T-helper 1 cell treated with Interleukin-12 subunit alpha and Interleukin-12 subunit beta and Interleukin-4 antibody, amounts not matched to agents 30 ng/mL and 1 ng/mL, for 36 hours (primary cell): ENCODE measurements at regions not wholly inside any gene's neighbourhood (a gene's known extent, or its start where the extent isn't known, plus 50 kb on each side); places are given as distances from the start of the nearest gene placed in this dataset.

Source experiments
- intact Hi-C: fragments of 100-400 bp; cut with micrococcal nuclease; formaldehyde crosslinking; loops from one replicate; pipeline ENCODE4 v1.15.1; 2024

- intact Hi-C loops: no loop called here
Observed at GRCh38 chr6:156461647-156462046, 315.5 kb upstream of the ARID1B start.

GRCh38 chr6:156457601-156458000 is 319.6 kb upstream of the ARID1B start:
- intact Hi-C loops: no loop called here

DNA sequence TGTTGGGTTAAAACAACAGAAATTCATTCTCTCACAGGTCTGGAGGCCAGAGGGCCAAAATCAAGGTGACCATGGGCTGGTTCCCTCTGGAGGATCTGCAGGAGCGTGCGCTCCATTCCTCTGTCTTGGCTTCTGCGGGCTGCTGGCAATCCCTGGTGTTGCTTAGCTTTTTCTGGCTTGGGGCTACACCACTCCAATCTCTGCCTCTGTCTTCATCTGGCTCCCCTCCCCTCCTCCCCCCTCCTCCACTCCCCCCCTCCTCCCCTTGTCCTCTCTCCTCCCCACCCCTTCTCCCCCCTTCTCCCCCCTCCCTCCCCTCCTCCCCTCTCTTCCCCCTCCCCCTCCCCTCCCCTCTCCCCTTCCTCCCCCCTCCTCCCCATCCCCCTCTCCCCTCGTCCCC is 321.3 kb upstream of the ARID1B start:
- intact Hi-C loops: no loop called here

GRCh38 chr6:156454867-156455266 is 322.3 kb upstream of the ARID1B start:
- intact Hi-C loops: no loop called here

DNA sequence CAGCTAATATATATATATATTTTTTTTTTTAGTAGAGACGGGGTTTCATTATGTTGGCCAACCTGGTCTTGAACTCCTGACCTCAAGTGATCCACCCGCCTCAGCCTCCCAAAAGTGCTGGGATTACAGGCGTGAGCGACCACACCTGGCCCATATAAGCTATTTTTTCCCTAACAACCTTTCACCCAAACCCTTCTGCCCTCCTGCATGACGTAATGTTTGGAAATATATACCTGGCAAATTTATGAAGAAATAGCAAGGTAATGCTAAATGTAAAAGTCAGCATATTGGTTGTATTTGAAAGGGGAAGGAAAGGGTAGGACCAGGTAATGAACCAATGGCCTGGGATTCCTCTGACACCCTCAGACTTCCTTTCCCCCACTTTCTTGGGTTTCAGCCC is 325.5 kb upstream of the ARID1B start:
- intact Hi-C loops: no loop called here

DNA sequence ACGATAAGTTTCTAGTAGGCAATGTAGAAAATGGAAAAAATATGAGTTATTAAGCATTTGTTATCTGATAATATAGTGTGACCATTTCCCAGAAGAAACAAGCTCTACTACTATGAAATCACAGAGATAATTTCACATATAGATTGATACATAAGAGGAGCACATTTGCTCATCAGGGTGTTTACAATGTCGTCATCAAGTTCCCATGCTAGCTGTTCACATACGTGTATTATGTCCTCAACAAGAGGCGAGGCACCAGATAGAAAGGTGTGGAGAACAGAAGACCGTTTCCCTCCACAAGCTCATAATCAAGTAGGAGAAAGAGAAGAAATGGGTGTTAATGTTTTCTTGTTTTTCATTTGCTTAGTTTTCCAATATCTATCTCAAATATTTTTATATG is 326.1 kb upstream of the ARID1B start:
- intact Hi-C loops: no loop called here

- intact Hi-C loops: no loop called here
Observed at GRCh38 chr6:156450421-156450820, 326.8 kb upstream of the ARID1B start.

DNA sequence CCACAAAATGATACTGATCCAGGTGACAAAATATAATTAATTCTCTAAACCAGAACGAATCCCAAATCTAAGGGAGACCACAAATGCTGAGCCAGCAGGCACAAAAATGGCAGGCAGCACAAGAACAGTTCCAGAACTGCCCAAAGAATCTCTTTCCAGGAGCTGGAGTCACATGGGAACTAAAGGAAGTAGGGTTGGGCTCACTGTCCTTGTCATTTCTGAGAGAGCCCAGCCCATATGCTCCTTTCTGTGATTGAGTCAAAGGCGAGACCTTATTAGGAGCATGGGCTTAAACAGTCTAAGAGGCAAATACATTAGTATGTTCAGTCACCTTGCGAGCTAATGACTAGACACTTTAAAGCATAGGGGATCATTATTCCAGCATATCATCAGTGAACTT is 327.6 kb upstream of the ARID1B start:
- intact Hi-C loops: no loop called here

DNA sequence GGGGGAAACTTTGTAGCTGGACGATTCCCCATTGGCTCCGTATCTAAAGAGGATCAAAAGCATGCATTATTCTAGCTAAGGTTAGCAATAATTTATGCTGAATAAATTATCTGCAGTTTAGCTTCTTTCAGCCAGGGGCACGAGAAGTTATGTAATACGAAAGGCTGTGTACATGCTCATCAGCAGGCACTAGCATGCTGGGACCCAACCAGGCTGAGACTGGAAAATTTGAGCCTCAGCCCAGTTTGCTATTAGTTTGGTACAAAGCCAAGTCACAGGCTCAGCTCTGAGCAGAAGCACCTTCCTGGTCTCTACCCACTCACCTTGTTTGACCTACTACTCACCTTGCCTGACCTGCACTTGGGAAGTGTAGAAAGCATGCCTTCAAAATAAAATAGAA is 328.1 kb upstream of the ARID1B start:
- intact Hi-C loops: no loop called here

DNA sequence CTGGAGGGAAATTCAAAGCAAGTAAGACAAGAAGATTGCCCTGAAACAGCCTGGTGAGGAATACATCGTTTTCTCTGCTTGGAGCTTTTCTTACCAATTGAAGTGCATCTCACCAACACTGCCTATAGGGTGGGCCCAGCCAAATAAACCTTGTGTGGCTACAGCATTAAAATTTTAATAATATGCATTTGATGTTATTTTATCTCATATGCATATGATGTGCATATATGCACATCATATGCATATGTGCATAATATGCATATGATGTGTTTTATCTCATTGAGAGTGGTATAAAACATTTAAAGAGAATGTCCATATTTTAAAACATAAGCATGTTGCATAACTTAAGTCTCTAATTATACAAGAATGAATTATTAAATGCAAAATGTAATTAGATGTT is 328.6 kb upstream of the ARID1B start:
- intact Hi-C loops: no loop called here

DNA sequence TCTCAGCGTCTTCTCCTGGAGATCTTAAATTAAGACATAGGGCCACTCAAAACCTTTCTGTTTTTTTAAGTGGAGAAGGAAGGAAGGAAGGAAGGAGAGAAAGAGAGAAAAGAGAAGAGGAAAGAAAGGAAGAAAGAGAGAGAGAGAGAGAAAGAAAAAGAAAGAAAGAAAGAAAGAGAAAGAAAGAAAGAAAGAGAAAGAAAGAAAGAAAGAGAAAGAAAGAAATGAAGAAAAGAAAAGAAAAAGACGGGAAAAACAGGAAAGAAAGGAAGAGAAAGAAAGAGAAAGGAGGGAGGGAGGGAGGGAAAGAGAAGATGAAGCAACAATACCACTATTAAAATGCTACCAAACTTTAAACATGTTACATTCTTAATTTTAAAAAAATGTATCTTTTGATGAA is 336.5 kb upstream of the ARID1B start:
- intact Hi-C loops: no loop called here

GRCh38 chr6:156438350-156438923 is 338.7 kb upstream of the ARID1B start:
- intact Hi-C loops: no loop called here

DNA sequence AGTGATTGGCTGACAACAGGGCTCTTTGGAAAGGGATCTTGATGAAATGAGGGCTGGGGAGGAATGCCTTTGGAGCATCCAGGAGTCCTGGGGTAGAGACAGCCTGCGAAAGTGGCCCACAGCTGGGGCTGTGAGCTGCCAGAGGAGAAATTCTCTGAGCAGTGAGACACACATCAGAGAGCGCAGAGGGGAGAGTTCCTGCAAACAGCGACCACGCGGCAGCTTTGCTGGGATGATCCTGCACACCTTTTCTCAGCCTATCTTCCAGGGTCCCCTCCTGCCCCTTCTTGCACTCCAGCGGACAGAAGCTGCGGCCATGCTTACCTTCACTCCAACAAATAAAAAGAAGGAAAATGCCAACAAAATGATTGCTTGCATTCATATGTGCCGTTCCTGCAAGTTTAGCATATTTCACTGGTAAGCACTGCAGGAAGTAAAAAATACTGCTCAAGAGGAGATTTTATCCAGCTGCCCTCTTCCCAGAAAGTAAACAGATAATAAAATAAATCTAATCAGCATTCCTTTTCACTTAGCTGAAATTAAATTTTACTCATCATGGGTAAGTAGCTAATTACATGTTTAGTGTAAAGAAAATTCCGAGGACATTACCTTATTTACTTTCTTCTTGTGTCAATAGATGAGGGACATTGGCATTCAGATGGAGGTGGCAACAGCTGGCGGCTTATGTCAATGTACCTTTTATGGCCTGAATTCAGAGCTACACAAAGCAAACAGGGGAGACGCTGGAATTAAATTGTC is 339.9 kb upstream of the ARID1B start:
- intact Hi-C loops: no loop called here

DNA sequence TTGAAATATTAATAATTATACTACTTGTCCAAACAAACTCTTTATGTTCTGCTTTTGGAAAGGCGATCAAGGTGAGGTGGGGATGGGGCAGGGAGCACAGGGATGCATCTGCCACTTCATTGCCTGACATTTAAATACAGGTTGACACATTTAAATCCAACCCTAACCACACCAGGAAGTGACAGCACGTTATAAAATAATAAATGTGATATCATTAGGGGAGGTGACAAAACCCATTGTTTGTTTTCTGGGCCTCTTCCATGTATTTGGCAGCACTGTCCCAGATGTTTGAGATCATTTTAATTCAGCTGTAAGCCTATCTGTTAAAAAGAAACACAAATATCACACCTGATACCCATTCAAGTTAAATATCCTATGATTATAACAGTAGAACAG is 342.4 kb upstream of the ARID1B start:
- intact Hi-C loops: no loop called here

- intact Hi-C loops: no loop called here
Observed at GRCh38 chr6:156434049-156434794, 343.0 kb upstream of the ARID1B start.

DNA sequence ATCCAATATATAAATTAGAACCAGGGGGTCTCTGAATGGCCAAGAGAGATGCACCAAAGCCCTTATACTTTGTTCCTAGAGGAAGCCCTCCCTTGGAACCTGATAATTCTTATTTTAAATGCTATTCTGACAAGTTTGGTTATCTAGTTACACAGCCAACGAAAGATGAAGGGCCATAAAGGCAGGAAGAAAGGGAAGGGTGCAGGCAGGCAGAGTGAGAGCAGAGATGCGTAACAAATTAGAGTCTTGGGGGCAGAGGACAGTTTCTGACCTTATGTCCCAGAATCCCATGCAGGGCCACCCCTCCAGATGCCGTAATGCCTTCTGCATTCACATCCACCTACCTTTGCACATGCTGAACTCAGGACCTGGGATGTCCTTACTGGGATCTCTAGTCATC is 344.6 kb upstream of the ARID1B start:
- intact Hi-C loops: no loop called here

GRCh38 chr6:156430386-156430785 is 346.8 kb upstream of the ARID1B start:
- intact Hi-C loops: no loop called here

DNA sequence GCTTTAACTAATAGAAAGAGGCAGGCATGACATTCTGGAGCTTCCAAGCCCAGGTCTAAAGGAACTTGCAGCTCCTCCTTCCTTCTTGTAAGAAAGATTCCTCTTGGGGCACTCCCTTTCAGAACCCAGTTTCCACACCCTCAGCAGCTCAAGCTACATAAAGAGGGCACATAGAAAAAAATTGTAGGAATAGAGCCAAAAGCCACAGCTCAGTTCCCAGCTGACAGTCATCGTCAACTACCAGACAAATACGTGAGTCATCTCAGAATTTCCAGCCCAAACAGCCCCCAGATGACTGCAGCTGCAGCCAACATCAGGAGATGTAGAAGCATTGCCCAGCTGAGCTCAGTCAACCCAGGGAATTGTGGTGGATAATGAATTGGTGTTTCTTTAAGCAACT is 349.8 kb upstream of the ARID1B start:
- intact Hi-C loops: no loop called here

DNA sequence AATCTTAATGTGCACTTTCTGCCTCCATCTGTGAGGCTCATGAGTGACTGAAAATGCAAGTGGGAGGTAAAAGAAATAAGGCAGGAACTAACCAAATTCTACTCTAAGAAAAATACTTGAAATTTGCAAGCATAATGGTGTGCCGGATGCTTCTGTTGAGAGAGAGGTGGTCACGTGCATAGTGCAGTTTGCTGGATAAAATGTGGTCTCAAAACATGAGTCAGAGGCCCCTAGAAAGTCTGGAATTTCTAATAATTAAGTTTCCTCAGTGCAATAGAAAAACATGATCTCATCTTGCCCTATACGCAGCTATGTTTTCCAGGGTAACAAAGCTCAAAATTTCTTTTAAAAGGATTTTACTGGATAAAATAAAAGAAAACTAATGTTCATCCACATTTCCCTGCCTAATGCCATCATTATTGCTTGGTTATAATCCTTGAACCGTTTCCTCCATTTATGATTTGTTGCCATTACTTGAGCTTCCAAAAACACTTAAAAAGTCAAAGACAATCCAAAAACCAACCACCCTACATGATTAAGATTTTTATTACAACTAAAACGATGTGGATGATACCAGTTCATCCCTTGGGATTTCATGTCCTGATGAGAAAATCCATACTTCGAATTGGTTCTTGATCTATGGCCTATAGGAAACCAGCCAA is 351.7 kb upstream of the ARID1B start:
- intact Hi-C loops: no loop called here

DNA sequence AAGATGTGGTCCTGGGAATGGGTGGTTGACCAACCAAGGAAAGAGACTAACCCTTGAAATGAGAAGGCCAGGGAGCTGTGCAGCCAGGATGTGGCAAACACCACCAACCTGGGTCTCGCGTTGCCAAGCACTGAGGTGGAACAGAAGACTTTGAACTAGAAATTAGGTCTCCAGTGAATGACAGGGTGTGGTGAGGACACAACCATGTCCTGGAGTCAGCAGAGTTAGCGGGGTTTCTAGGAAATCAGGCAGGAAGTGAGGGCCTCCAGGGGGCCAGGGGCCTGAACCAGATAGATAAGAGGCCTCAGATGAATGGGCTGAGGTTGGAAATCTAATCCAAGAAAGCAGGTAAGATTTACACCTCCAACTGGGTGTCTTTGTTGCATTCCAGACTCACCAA is 353.3 kb upstream of the ARID1B start:
- intact Hi-C loops: no loop called here

- intact Hi-C loops: no loop called here
Observed at GRCh38 chr6:156423075-156423474, 354.1 kb upstream of the ARID1B start.

DNA sequence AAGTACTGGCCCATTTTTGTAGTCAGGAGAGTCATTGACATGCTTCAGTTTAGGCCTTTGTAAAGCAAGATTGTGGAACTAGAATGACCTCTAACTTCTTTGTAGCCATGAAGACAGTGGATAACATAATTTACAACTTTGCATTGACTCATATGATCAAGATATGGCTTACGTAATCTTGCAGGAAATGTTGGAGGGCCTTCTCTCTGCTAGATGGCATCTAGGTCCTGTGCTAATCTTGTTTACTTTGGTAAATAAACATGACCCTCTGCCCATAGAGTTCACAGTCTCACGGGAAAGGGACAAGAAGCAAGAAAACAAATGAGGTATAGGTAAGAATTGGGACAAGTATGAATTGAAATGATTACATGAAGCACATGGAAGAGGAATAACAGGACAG is 355.2 kb upstream of the ARID1B start:
- intact Hi-C loops: no loop called here
